HTR-8/SVneo (cell line): ENCODE measurements at regions not wholly inside any gene's neighbourhood (a gene's known extent, or its start where the extent isn't known, plus 50 kb on each side); places are given as distances from the start of the nearest gene placed in this dataset.
A peak's percentile ranks its signal among the peaks of the same experiment; 100 is the strongest.
"Not testable (repeated sequence)": the region's sequence is repeated elsewhere in the genome, so short reads cannot be mapped to it uniquely, and the experiment has no call there.

Experiments used
- DNase-seq: peaks from one replicate; pipeline ENCODE4 v3.0.0; 2011; ENCODE audit warnings: low spot score, mixed read lengths; ENCODE audit not compliant: insufficient read length
- FAIRE-seq: peaks from 2 replicates; lab custom pipeline; 2011; peaks lifted over from hg19 to GRCh38; lab: Jason Lieb, UNC

GRCh38 chr4:86472377-86473019, 112.6 kb upstream of the MAPK10 start:
- DNase-seq: no peak
- FAIRE-seq: no peak

- not testable (repeated sequence) for FAIRE-seq, DNase-seq
Measured at GRCh38 chr4:86478151-86478550, 116.0 kb upstream of the PTPN13 start.

GRCh38 chr4:86481440-86481839, 112.7 kb upstream of the PTPN13 start:
- FAIRE-seq (no peak), DNase-seq (no peak)

GRCh38 chr4:86482306-86483172, 111.6 kb upstream of the PTPN13 start:
- FAIRE-seq (no peak), DNase-seq (peak; percentile 15)

GRCh38 chr4:86483173-86483490, 111.0 kb upstream of the PTPN13 start:
- no peak for DNase-seq
- no peak for FAIRE-seq

- DNase-seq (no peak), FAIRE-seq (no peak)
Measured at GRCh38 chr4:86483773-86484172, 110.3 kb upstream of the PTPN13 start.

- FAIRE-seq (no peak), DNase-seq (no peak)
Measured at GRCh38 chr4:86484241-86484640, 109.9 kb upstream of the PTPN13 start.

- DNase-seq (no peak), FAIRE-seq (no peak)
Measured at GRCh38 chr4:86487738-86488348, 106.3 kb upstream of the PTPN13 start.

- DNase-seq: no peak
- FAIRE-seq: no peak
Measured at GRCh38 chr4:86493460-86493859, 100.7 kb upstream of the PTPN13 start.

- DNase-seq: no peak
- FAIRE-seq: no peak
Measured at GRCh38 chr4:86496094-86497080, 97.7 kb upstream of the PTPN13 start.

- FAIRE-seq (no peak), DNase-seq (no peak)
Measured at GRCh38 chr4:86497131-86497530, 97.0 kb upstream of the PTPN13 start.

GRCh38 chr4:86497980-86498862, 95.9 kb upstream of the PTPN13 start:
- DNase-seq: no peak
- no peak for FAIRE-seq

GRCh38 chr4:86498863-86499166, 95.3 kb upstream of the PTPN13 start:
- DNase-seq (no peak), FAIRE-seq (no peak)

- no peak for DNase-seq
- no peak for FAIRE-seq
Measured at GRCh38 chr4:86500527-86500926, 93.6 kb upstream of the PTPN13 start.

GRCh38 chr4:86502081-86502480, 92.0 kb upstream of the PTPN13 start:
- FAIRE-seq: no peak

GRCh38 chr4:86506591-86506990, 87.5 kb upstream of the PTPN13 start:
- FAIRE-seq (no peak), DNase-seq (no peak)

More at GRCh38 chr4:86502081-86502480, 92.0 kb upstream of the PTPN13 start:
- DNase-seq: no peak

GRCh38 chr4:86508436-86508835, 85.7 kb upstream of the PTPN13 start:
- no peak for DNase-seq
- FAIRE-seq: no peak

GRCh38 chr4:86511590-86511989, 82.5 kb upstream of the PTPN13 start:
- FAIRE-seq: no peak

GRCh38 chr4:86512631-86513030, 81.5 kb upstream of the PTPN13 start:
- FAIRE-seq: no peak
- DNase-seq: no peak

More at GRCh38 chr4:86511590-86511989, 82.5 kb upstream of the PTPN13 start:
- no peak for DNase-seq
